ENCODE measurements at regions not wholly inside any gene's neighbourhood (a gene's known extent, or its start where the extent isn't known, plus 50 kb on each side); places are given as distances from the start of the nearest gene placed in this dataset.

DNA sequence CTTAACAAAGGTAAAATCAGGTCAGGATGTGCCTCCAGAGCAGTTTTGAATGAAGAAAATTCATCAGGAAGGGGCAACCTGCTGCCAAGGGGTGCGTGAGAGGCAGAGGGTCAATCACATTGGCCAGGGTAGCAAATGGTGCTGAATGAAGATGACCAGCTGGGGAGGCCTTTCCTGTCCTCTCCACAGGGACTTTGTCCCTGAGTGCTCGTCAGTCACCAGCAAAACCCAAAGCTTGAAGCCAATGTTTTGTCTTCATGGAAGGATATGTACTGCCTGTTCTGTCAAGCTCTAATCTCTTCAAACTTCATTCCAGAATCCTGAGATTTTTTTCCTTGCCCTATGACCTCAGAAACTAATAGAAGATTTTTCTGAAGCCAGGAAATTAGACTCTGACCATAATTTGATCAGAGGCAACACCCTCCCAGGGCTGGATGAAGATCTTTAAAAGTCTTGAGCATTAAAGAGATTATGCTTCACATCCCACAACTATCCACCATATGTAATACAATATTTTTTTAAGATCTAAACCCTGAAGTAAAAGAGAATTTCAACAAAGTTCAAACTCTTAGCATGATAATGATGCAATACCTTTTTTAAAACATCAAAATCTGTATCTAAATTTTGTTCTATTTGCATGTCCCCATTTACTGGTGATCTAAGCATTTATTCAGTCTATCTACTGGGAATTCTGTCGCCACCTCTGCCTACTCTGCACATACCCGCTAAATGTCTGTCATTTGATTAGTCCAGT is 243.0 kb downstream of the SNX13 start:
- no peak for ATAC-seq

DNA sequence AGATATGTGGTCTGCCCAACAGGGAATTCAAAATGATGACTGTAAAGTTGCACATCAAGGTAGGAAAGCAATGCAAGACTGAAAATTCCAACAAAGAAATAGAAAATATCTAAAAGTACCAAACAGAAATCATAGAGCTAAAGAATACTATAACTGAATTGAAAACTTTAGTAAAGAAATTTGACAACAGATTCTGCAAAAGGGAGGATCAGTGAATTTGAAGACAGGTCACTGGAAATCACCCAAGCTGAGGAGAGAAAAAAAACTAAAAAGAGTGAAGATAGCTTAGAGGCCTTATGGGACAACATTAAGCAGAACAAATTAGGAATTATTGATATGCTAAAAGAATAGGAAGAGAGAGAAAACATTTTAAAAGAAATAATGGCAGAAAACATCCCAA is 240.6 kb downstream of the SNX13 start:
- ATAC-seq: no peak

DNA sequence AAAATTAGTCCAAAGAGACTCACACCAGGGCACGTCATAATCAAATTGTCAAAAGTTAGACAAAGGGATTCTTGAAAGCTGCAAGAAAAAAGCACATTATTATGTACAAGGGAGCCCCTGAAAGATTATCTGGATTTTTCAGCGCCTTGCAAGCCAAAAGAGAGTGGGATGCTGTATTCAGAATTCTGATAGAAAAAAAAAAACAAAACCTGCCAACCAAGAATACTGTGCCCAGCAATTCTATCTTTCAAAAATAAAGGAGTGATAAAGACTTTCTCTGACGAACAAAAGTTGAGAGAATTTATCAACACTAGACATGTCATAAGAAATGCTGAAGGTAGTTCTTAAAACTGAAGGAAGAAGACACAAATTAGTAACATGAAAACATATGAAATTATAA is 240.2 kb downstream of the SNX13 start:
- no peak for ATAC-seq

DNA sequence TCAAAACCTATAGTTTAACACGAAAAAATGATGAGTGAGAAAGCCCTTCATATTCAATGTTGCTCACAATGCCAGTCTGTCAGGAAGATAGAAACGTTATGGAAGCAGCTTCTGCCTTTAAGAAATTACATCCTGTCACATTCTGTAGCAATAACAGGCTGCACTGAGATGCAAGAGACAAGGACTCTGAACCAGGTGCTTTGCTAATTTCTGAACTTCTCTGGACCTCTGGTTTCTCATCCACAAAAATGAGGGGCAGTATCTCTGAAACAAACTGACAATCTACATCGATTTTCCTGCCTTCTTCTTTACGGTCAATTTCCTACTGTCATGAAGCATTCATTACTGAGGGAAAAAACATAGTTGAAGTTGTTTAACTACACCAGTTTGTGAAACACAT is 234.0 kb downstream of the SNX13 start:
- ATAC-seq: no peak

DNA sequence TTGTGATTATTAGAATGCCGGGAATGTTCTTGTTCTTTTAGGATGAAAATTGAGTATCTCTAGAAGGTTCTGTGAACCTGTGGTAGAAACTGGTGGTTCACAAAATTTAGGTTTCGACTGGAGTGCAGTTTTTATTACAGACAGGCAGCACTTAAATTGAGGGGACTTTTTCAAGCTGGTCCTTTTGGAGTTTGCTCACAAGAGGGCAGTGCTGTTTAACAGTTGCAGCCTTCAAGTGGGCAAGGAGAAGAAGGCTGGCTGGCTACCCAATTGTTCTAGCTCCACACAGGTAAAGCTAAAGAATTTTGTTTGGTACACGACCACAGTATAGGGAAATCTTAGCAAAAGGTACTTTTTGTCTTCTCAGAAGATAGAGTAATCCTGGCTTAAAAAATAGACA is 233.6 kb downstream of the SNX13 start:
- peak; percentile 64 for ATAC-seq

DNA sequence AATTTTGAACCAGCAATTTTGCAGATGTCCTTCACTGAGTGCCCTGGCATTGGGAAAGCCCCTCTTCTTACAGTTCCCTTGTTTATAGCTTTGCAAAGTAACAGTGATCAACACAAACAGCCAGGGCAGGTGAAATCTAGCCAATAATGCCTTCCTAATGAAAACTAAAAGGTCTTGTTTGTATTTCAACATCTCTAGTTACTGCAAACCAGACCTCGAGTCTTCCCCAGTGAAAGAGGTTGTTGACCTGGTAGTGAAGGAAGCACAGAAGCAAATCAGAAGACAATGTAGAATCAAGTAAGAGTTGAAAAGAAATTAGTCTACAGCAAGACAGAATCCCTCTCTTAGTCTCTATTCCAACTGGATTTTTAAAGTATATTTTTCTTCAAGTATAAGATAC is 231.2 kb downstream of the SNX13 start:
- no peak for ATAC-seq

DNA sequence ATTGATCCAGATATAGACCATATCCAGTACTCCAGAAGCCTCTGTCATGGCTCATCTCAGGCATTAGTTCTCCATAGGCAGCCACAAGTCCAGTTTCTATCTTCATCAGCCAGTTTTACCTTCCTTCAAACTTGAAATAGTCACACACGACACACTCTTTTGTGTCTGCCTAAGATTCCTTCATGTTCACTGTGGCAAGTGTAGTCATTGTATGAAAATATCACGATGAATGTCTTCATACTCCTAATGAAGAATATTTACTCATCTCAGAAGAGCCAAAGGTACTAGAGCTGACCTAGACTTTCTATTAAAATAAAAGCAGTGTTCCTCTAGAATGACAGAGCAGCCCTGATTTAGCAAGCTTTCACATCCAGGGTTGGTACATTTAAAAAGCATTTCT is 230.7 kb downstream of the SNX13 start:
- no peak for ATAC-seq

DNA sequence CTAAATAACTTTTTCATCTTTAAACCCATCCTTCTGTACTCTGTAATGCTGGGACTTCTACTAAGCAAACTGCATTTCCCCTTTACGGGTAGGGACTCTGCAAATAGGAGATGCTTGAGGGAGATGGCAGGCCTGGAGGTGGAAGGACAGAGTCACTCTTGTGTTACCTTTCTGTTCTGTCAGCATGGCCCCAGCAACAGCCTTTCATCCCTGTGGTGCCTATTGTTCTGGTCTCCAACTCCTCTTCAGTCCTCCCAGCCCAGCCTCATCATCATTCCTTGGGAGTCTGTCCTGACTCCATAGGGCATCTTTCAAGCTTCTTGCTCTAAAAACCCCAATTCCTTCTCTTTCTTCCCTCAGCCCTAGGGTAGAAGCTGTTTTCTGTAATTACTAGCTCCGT is 230.0 kb downstream of the SNX13 start:
- no peak for ATAC-seq

DNA sequence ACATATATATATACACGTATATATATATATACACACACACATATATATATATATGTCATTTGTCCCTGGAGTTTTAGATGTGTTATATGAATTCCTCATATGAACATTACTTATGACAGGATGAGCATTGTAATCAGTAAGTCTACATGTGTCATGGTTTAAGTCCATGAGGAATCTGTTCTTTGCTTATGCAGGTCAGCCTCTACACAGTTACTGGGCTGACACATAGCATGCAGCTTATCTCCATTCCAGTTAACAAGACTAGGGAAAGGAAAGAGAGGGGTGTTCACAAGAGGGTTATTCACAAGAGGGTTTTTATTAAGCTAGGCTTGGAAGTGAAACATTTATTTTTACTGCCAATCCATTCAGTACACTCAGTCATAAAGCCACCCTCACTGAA is 226.7 kb downstream of the SNX13 start:
- ATAC-seq: no peak

DNA sequence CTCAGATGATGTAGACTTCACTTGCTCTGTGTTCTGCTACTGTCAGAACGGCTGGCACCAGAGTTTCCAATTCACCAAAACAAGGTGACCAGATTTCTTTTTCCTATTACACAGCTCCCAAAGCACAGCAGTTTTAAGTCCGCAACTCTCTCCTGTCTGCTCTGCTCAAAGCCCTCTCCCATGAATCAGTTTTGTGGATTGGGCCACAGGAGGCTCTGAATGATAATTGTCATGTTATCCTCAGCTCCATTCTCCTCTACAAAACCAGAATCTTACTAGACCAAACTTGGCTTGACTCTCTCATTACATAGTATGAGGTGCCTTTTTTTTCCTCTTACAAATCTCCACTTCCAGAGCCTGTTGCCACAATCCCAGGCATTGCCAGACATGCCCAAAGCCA is 223.5 kb downstream of the SNX13 start:
- no peak for ATAC-seq

DNA sequence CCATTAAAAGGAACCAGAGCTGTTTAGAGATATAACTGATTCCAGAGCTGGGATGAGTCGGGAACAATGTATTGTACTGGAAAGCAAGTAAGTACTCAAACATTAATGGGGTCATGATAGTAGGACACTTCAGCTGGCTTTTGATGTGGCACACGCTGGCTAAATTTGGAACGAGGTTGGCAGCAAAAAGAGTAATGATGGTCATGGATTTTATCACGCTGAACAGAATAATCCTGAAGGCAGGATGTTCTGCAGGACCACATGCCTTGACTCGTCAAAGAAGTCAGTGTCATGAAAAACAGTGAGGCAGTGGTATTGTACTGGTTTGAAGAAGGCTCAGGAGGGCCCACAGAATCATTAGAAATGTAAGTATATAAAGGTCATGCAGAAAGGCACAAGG is 220.3 kb downstream of the SNX13 start:
- ATAC-seq: no peak

DNA sequence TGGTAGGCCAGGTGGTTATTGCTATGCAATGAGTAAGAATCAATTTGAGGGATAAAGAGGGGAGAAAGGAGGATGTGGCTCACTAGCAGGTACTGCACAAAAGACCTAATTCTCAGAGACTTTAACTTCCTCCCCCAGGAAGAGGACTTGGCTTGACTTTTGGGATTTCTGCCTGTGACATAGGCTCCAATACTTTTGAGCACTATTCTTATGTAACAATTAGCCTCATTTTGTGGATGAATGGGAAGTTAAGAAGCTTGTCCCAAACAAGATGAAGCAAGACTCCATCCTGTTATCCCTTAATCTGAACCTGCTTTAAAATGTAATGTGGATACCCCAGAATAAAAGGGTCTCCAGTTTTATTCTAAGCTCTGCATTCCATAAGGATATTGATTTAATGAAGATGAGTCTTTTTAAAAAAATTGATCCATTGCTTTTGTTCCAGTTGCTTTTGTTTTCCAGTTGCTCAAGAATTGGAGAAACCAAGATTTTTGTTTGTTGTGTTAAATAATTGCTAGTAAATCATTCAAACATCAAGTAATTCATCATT is 218.5 kb downstream of the SNX13 start:
- no peak for ATAC-seq

DNA sequence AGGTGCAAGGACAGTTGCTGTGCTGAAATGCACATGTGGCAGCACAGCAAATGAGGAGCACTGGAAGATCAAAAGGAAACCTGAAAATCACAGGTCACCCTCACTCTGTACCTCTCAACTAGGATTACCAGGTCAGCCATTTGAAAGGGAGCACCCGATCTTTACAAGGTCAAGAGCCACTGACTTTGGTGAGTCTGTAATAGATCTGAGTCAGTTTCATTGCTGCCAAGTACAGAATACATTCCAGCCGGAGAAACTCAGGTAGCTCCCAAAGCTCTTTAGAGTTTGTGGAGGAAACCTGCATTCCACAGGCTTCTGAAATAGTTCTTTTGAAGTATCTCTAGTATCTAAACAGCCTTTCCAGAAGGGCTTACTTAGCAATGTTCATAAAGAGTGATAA is 217.5 kb downstream of the SNX13 start:
- ATAC-seq: no peak

DNA sequence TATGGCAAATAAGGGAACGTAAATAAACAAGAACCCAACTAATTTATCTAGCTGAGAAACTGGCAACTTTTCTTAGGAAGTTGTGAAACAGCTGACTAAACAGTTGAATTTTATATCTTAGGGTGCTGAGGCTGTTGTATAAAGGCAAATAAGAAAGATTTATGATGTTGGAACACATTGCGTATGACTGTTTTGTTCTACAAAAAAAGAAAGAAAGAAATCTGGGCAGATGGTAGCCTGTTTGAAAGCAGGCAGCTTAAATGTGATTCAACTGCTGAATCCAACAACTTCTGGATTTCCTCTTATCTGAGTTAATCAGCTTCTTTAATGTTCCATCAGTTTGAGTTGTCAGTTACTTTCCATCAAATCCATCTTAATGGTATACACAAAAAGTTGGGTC is 214.5 kb downstream of the SNX13 start:
- ATAC-seq: no peak

DNA sequence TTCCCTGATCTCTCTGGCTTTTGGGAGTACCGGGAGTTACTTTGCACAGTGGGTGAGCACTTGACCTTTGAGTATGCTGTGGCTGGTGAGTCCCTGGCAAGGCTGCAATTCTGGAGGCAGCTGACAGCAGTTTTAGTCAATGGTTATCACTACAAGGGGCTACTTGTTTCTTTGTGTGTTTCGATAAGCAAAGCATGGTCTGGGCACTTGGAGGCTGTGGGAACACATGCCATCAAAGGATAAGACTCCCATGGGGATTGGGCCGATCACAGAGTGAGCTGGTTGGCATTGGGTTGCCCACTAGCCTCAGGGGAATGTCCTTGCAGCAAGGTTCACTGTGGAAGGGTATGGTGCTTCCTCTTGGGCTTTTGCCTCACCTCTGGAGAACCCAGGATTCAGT is 208.2 kb downstream of the SNX13 start:
- no peak for ATAC-seq

All from esophagus mucosa (tissue), 1 donor.